ENCODE measurements at regions not wholly inside any gene's neighbourhood (a gene's known extent, or its start where the extent isn't known, plus 50 kb on each side); places are given as distances from the start of the nearest gene placed in this dataset.

DNA sequence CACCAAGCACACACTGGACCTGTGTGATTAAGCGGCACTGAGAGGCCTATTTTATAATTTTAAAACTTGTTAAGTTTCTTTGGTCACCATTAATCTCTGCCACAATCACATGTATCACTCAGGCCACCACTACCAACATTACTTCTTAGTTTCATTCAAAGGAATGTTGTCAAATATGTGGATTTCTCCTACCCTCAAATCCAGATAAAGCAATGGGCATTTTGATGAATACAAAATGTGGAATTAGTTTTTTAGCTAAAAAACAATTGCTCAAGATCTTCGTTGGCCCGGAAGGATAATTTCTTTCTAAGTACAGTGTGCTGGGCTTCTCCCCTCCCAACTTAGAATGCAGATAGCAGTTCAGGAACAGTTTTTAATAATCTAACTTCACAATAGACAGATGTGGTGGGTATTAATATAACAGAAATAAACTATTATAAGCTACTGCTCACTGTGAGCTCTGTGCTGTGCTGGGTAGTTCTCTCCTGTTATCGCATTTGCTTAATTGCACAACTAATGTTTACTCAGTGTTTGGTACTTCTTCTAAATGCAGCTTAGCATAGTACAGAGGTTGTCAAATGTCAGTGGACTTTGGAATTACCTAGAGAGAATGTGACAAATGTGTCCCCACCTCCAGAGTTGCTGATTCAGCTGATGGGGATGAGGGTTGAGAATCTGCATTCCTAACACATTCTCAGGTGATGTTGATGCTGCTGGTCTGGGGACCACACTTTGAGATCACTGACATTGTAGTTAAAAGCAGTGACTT is 266.7 kb upstream of the AMIGO2 start:
- TF ChIP-seq RCOR1 (IDR thresholded peaks at IDR 0.05; ENCODE audit: insufficient replicate concordance, low read length) (no peak), POLR2A (IDR thresholded peaks at IDR 0.05; ENCODE audit: low read depth, low read length) (no peak), CEBPB (IDR thresholded peaks at IDR 0.05; ENCODE audit: low read depth, low read length) (no peak), SMC3 (IDR thresholded peaks at IDR 0.05; ENCODE audit: low read depth, low read length) (no peak), MXI1 (IDR thresholded peaks at IDR 0.05; ENCODE audit: borderline replicate concordance, low read depth, low read length) (no peak), BHLHE40 (IDR thresholded peaks at IDR 0.05; ENCODE audit: low read depth, low read length) (no peak), MAZ (IDR thresholded peaks at IDR 0.05; ENCODE audit: borderline replicate concordance, low read depth, low read length) (no peak), RAD21 (IDR thresholded peaks at IDR 0.05; ENCODE audit: low read length) (no peak), CHD1 (IDR thresholded peaks at IDR 0.05; ENCODE audit: low read depth, low read length) (no peak)
- TF ChIP-seq, protein P1, sequence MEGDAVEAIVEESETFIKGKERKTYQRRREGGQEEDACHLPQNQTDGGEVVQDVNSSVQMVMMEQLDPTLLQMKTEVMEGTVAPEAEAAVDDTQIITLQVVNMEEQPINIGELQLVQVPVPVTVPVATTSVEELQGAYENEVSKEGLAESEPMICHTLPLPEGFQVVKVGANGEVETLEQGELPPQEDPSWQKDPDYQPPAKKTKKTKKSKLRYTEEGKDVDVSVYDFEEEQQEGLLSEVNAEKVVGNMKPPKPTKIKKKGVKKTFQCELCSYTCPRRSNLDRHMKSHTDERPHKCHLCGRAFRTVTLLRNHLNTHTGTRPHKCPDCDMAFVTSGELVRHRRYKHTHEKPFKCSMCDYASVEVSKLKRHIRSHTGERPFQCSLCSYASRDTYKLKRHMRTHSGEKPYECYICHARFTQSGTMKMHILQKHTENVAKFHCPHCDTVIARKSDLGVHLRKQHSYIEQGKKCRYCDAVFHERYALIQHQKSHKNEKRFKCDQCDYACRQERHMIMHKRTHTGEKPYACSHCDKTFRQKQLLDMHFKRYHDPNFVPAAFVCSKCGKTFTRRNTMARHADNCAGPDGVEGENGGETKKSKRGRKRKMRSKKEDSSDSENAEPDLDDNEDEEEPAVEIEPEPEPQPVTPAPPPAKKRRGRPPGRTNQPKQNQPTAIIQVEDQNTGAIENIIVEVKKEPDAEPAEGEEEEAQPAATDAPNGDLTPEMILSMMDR (conservative IDR thresholded peaks at IDR 0.05; ENCODE audit: low read depth, low read length): no peak
